Endothelial cell (in vitro differentiated cells): ENCODE measurements at regions not wholly inside any gene's neighbourhood (a gene's known extent, or its start where the extent isn't known, plus 50 kb on each side); places are given as distances from the start of the nearest gene placed in this dataset.

Source experiments
- DNase-seq: peaks from one replicate; pipeline ENCODE4 v3.0.0; 2021; ENCODE audit warnings: low spot score
- H3K27ac Mint-ChIP-seq: one replicate; pipeline ENCODE4 v1.8.0; 2021; ENCODE audit warnings: mixed read lengths, inconsistent platforms; ENCODE audit not compliant: unreplicated experiment
- H3K27me3 Mint-ChIP-seq: one replicate; pipeline ENCODE4 v1.8.0; 2021; ENCODE audit warnings: mild to moderate bottlenecking, moderate library complexity, mixed read lengths, inconsistent platforms; ENCODE audit not compliant: unreplicated experiment
- H3K36me3 Mint-ChIP-seq: one replicate; pipeline ENCODE4 v1.8.0; 2021; ENCODE audit warnings: mild to moderate bottlenecking, low read depth, mixed read lengths, inconsistent platforms; ENCODE audit not compliant: unreplicated experiment
- H3K4me1 Mint-ChIP-seq: one replicate; pipeline ENCODE4 v1.8.0; 2021; ENCODE audit warnings: mild to moderate bottlenecking, mixed read lengths, inconsistent platforms; ENCODE audit not compliant: unreplicated experiment
- H3K4me3 Mint-ChIP-seq: one replicate; pipeline ENCODE4 v1.8.0; 2021; ENCODE audit warnings: mild to moderate bottlenecking, mixed read lengths, inconsistent platforms; ENCODE audit not compliant: unreplicated experiment
- H3K9me3 Mint-ChIP-seq: one replicate; pipeline ENCODE4 v1.8.0; 2021; ENCODE audit warnings: mixed read lengths, inconsistent platforms; ENCODE audit not compliant: unreplicated experiment
- TF ChIP-seq, protein P1 (sequence below): fragments of 200-600 bp; sonication (generic); IDR thresholded peaks from one replicate; pipeline ENCODE4 v1.5.0; 2021; ENCODE audit warnings: antibody characterized with exemption; ENCODE audit not compliant: unreplicated experiment

DNA sequence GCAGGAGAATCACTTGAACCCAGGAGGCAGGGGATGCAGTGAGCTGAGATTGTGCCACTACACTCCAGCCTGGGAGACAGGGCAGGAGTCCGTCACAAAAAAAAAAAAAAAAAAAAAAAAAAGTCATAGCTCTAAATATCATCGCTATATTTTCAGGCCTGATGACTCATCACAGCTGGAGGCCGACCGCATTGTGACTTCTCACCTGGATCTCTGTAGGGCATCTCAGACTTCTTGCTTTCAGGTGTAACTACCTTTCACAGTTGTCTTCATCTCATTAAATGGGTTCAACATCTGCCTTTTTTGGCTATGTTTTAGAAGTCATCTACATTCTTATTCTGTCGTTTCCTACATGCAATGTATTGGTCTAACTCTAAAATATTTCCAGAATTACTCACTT, 353.1 kb upstream of the MON1B start:
- Mint-ChIP-seq H3K36me3 (no peaks in the 10 kb centered on the region), H3K27me3 (no peaks in the 10 kb centered on the region), H3K4me3 (no peak overlapping the region), H3K9me3 (peaks cover under 1% of the 10 kb centered on the region), H3K4me1 (no peaks in the 10 kb centered on the region), H3K27ac (no peak overlapping the region)
- no peak for DNase-seq
- TF ChIP-seq, protein P1, sequence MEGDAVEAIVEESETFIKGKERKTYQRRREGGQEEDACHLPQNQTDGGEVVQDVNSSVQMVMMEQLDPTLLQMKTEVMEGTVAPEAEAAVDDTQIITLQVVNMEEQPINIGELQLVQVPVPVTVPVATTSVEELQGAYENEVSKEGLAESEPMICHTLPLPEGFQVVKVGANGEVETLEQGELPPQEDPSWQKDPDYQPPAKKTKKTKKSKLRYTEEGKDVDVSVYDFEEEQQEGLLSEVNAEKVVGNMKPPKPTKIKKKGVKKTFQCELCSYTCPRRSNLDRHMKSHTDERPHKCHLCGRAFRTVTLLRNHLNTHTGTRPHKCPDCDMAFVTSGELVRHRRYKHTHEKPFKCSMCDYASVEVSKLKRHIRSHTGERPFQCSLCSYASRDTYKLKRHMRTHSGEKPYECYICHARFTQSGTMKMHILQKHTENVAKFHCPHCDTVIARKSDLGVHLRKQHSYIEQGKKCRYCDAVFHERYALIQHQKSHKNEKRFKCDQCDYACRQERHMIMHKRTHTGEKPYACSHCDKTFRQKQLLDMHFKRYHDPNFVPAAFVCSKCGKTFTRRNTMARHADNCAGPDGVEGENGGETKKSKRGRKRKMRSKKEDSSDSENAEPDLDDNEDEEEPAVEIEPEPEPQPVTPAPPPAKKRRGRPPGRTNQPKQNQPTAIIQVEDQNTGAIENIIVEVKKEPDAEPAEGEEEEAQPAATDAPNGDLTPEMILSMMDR = no peak

- Mint-ChIP-seq H3K4me3 (no peak overlapping the region), H3K9me3 (no peaks in the 10 kb centered on the region), H3K27ac (no peak overlapping the region), H3K27me3 (no peaks in the 10 kb centered on the region), H3K4me1 (no peaks in the 10 kb centered on the region), H3K36me3 (no peaks in the 10 kb centered on the region)
- no peak for DNase-seq
- TF ChIP-seq, protein P1 = no peak
These were observed 336.8 kb upstream of the MON1B start for GRCh38 chr16:76854234-76854633.

DNA sequence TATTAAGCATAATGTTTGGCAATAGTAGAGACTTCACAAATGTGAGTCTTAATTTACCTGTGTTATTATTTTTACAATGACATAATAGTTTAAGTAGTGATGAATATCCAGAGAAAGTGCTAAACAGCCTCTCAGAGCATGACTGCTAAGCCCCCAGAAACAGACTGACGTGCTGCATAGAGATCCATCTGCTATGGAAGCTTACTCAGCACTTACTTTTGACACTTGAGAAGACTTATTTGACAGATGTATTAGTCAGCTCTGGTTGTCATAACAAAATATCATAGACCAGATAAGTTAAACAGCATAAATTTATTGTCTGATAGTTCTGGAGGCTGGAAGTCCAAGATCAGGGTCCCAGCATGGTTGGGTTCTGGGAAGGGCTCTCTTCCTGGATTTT, 334.9 kb upstream of the MON1B start:
- Mint-ChIP-seq H3K4me1 (no peaks in the 10 kb centered on the region), H3K36me3 (no peaks in the 10 kb centered on the region), H3K9me3 (no peaks in the 10 kb centered on the region), H3K27me3 (peaks cover 1% of the 10 kb centered on the region), H3K27ac (no peak overlapping the region), H3K4me3 (no peak overlapping the region)
- TF ChIP-seq, protein P1 = no peak
- no peak for DNase-seq

- TF ChIP-seq, protein P1 = no peak
- no peak overlapping the region for H3K27ac Mint-ChIP-seq
- no peak overlapping the region for H3K4me3 Mint-ChIP-seq
- DNase-seq = no peak
- peaks cover 1% of the 10 kb centered on the region for H3K27me3 Mint-ChIP-seq
- no peaks in the 10 kb centered on the region for H3K36me3 Mint-ChIP-seq
- no peaks in the 10 kb centered on the region for H3K9me3 Mint-ChIP-seq
- no peaks in the 10 kb centered on the region for H3K4me1 Mint-ChIP-seq
These were observed 333.6 kb upstream of the MON1B start for GRCh38 chr16:76857402-76857801.

GRCh38 chr16:76862901-76863300, 328.1 kb upstream of the MON1B start:
- Mint-ChIP-seq H3K4me3 (no peak overlapping the region), H3K4me1 (no peaks in the 10 kb centered on the region), H3K27ac (no peak overlapping the region), H3K9me3 (no peaks in the 10 kb centered on the region), H3K36me3 (no peaks in the 10 kb centered on the region), H3K27me3 (peaks cover 1% of the 10 kb centered on the region)
- TF ChIP-seq, protein P1 = no peak
- DNase-seq = no peak
